ENCODE measurements at regions not wholly inside any gene's neighbourhood (a gene's known extent, or its start where the extent isn't known, plus 50 kb on each side); places are given as distances from the start of the nearest gene placed in this dataset.

DNA sequence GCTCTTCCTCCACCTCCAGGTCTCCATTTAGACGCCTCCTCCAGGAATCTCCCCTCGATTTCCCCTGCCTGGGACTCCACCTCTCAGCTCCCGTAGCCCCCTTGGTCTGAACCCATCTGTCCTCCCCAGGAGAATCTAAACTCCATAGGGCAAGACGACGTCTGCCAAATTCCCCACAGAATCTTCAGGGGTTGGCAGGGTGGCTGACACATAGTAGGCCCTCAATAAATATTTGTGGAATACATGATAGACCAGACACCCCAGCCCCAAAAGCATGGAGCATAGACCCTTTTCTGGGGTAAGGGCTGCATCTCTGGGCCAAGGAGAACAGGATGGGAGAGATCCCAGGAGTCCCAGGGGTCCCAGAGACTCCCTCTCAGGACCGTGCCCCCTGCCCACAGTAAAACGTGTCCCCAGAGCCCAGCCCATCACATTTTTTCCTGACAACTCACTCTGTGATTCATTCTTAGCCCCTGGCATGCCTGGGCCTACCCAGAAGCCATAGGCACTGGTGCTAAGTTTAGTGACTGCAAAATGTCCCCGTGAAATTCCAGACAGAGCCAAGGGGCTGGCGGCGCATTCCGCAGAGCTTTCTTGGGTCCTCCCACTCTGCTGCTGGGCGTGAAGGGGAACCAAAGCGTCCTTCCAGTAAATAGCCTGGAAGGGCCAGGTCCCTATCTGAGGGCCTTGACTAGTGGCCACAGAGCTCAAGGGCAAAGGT lies 78.0 kb upstream of the SLC6A6 start:
- Histone ChIP-seq H3K27me3 (no peaks in the 10 kb centered on the region), H3K4me3 (no peak overlapping the region), H3K36me3 (replicated peaks in 1 of 2) (no peaks in the 10 kb centered on the region), H3K27ac (peak overlapping the region in 1 of 5 donors; percentile 13), H3K9me3 (replicated peaks in 1 of 3) (no peaks in the 10 kb centered on the region), H3K4me1 (replicated peaks in 1 of 2) (peaks cover 0 to 8% of the 10 kb centered on the region in 2 donors)
- intact Hi-C loops (cut with DNase I), result no loop called here
- DNase-seq, result peak in 4 of 7 donors; percentile 24 to 55 (median 39)
- 72 to 78% (median 74%) methylated on average over 12 to 13 of the region's 13 CpGs for WGBS, 4 donors
- TF ChIP-seq, protein P1, sequence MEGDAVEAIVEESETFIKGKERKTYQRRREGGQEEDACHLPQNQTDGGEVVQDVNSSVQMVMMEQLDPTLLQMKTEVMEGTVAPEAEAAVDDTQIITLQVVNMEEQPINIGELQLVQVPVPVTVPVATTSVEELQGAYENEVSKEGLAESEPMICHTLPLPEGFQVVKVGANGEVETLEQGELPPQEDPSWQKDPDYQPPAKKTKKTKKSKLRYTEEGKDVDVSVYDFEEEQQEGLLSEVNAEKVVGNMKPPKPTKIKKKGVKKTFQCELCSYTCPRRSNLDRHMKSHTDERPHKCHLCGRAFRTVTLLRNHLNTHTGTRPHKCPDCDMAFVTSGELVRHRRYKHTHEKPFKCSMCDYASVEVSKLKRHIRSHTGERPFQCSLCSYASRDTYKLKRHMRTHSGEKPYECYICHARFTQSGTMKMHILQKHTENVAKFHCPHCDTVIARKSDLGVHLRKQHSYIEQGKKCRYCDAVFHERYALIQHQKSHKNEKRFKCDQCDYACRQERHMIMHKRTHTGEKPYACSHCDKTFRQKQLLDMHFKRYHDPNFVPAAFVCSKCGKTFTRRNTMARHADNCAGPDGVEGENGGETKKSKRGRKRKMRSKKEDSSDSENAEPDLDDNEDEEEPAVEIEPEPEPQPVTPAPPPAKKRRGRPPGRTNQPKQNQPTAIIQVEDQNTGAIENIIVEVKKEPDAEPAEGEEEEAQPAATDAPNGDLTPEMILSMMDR (IDR thresholded peaks at IDR 0.05), result no peak
- no peak for TF ChIP-seq POLR2A (IDR thresholded peaks at IDR 0.05)

DNA sequence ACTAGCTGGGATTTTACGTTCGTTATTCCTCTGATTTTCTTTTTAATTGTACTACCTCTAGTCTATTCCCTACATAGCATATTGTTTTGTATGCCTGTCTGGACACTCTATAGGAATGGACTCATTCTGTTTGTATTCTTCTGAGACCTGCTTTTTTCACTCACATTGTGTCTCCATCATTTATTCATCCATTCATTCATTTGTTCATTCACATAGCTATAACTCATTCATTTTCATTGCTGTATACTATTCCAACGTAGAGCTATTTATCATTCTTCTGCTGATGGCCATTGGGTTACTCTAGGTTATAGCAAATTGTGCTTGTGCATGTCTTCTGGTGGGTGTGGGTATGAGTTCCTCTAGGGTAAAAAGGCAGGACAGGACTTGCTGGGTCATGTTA lies 74.0 kb upstream of the SLC6A6 start:
- no peak overlapping the region for H3K4me3 ChIP-seq
- TF ChIP-seq POLR2A (IDR thresholded peaks at IDR 0.05), result no peak
- TF ChIP-seq, protein P1 (IDR thresholded peaks at IDR 0.05), result no peak
- no peak for DNase-seq
- 82 to 90% (median 88%) methylated on average over 3 of the region's 3 CpGs for WGBS, 4 donors
- no peaks in the 10 kb centered on the region for H3K27me3 ChIP-seq
- no peaks in the 10 kb centered on the region for H3K9me3 ChIP-seq (replicated peaks in 1 of 3)
- H3K36me3 ChIP-seq (replicated peaks in 1 of 2), result no peaks in the 10 kb centered on the region
- no peaks in the 10 kb centered on the region for H3K4me1 ChIP-seq (replicated peaks in 1 of 2)
- no peak overlapping the region for H3K27ac ChIP-seq
- intact Hi-C loops (cut with DNase I), result no loop called here

DNA sequence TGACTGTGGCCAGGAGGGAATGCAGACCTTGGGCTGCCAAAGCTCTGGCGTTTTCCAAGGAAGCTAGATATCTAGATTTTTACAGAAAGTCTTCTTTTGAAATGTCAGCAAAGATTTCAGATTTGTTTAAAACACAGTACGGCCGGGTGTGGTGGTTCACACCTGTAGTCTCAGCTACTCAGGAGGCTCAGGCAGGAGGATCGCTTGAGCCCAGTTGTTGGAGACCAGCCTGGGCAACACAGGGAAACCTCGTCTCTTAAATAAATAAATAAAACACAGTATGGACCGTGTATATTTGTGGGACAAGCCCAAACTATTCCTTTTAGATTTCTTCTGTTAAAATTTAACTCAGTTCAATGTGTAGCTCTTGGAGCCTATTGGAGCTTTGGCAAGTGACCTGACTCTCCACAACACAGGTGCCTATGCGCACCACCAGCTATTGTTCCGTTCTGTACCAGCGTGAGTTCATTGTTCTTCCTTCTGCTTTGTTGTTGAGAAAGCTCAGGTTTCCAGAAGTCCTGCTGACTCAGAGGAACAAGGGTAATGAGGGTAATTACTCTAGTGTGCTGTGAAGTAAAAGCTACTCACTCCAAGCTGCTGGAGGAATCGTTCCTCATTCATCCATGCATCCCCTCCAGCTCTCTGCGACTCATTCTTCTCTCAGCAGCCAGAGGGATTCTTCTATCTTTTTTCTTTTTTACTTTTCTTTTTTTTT lies 73.1 kb upstream of the SLC6A6 start:
- no peaks in the 10 kb centered on the region for H3K4me1 ChIP-seq (replicated peaks in 1 of 2)
- H3K9me3 ChIP-seq (replicated peaks in 1 of 3), result no peaks in the 10 kb centered on the region
- intact Hi-C loops (cut with DNase I), result no loop called here
- H3K27ac ChIP-seq, result no peak overlapping the region
- no peaks in the 10 kb centered on the region for H3K36me3 ChIP-seq (replicated peaks in 1 of 2)
- TF ChIP-seq, protein P1 (IDR thresholded peaks at IDR 0.05), result no peak
- no peak for TF ChIP-seq POLR2A (IDR thresholded peaks at IDR 0.05)
- no peak for DNase-seq
- H3K4me3 ChIP-seq, result no peak overlapping the region
- WGBS, 4 donors, result 55 to 67% (median 63%) methylated on average over 11 of the region's 11 CpGs
- no peaks in the 10 kb centered on the region for H3K27me3 ChIP-seq

DNA sequence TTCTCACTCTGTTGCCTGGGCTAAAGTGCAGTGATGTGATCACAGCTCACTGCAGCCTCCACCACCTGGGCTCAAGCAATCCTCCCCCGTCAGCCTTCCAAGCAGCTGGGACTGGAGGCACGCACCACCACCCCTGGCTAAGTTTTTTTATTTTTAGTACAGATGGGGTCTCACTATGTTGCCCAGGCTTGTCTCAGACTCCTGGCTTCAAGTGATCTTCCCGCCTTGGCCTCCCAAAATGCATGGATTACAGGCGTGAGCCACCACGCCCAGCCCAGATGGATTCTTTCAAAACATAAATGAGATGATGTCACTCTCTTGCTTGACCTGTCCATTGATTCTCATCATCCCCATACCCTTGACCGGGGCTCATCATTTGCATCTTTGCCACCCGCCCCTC lies 72.6 kb upstream of the SLC6A6 start:
- intact Hi-C loops (cut with DNase I), result no loop called here
- Histone ChIP-seq H3K27me3 (no peaks in the 10 kb centered on the region), H3K4me3 (no peak overlapping the region), H3K9me3 (replicated peaks in 1 of 3) (no peaks in the 10 kb centered on the region), H3K36me3 (replicated peaks in 1 of 2) (no peaks in the 10 kb centered on the region), H3K27ac (no peak overlapping the region), H3K4me1 (replicated peaks in 1 of 2) (no peaks in the 10 kb centered on the region)
- WGBS, 4 donors, result 79 to 94% (median 87%) methylated on average over 7 of the region's 7 CpGs
- TF ChIP-seq, protein P1 (IDR thresholded peaks at IDR 0.05), result no peak
- TF ChIP-seq POLR2A (IDR thresholded peaks at IDR 0.05), result no peak
- DNase-seq, result no peak
